ENCODE measurements at regions not wholly inside any gene's neighbourhood (a gene's known extent, or its start where the extent isn't known, plus 50 kb on each side); places are given as distances from the start of the nearest gene placed in this dataset.

- intact Hi-C loops (cut with DNase I): no loop called here
- TF ChIP-seq, protein P1, sequence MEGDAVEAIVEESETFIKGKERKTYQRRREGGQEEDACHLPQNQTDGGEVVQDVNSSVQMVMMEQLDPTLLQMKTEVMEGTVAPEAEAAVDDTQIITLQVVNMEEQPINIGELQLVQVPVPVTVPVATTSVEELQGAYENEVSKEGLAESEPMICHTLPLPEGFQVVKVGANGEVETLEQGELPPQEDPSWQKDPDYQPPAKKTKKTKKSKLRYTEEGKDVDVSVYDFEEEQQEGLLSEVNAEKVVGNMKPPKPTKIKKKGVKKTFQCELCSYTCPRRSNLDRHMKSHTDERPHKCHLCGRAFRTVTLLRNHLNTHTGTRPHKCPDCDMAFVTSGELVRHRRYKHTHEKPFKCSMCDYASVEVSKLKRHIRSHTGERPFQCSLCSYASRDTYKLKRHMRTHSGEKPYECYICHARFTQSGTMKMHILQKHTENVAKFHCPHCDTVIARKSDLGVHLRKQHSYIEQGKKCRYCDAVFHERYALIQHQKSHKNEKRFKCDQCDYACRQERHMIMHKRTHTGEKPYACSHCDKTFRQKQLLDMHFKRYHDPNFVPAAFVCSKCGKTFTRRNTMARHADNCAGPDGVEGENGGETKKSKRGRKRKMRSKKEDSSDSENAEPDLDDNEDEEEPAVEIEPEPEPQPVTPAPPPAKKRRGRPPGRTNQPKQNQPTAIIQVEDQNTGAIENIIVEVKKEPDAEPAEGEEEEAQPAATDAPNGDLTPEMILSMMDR (IDR thresholded peaks at IDR 0.05): no peak
- Histone ChIP-seq H3K9ac (ENCODE audit: low read depth in 2 of 2, low read length in 2 of 2) (no peak overlapping the region), H3K27me3 (no peaks in the 10 kb centered on the region), H3K9me3 (no peaks in the 10 kb centered on the region), H3K4me1 (no peaks in the 10 kb centered on the region), H3K27ac (no peak overlapping the region), H3K36me3 (no peaks in the 10 kb centered on the region), H3K4me3 (no peak overlapping the region)
- no peak for DNase-seq
Observed at GRCh38 chr5:2169430-2169808, 286.7 kb upstream of the IRX4 start.

- Histone ChIP-seq H3K4me1 (no peaks in the 10 kb centered on the region), H3K9ac (ENCODE audit: low read depth in 2 of 2, low read length in 2 of 2) (no peak overlapping the region), H3K27ac (no peak overlapping the region), H3K36me3 (no peaks in the 10 kb centered on the region), H3K9me3 (no peaks in the 10 kb centered on the region), H3K4me3 (no peak overlapping the region), H3K27me3 (no peaks in the 10 kb centered on the region)
- TF ChIP-seq, protein P1 (IDR thresholded peaks at IDR 0.05): no peak
- intact Hi-C loops (cut with DNase I): no loop called here
- no peak for DNase-seq
Observed at GRCh38 chr5:2168601-2169429, 286.1 kb upstream of the IRX4 start.

- TF ChIP-seq, protein P1 (IDR thresholded peaks at IDR 0.05): no peak
- no peak overlapping the region for H3K9ac ChIP-seq (ENCODE audit: low read depth in 2 of 2, low read length in 2 of 2)
- H3K9me3 ChIP-seq: no peaks in the 10 kb centered on the region
- no peaks in the 10 kb centered on the region for H3K4me1 ChIP-seq
- H3K4me3 ChIP-seq: no peak overlapping the region
- H3K27ac ChIP-seq: no peak overlapping the region
- intact Hi-C loops (cut with DNase I): no loop called here
- no peaks in the 10 kb centered on the region for H3K36me3 ChIP-seq
- no peaks in the 10 kb centered on the region for H3K27me3 ChIP-seq
- no peak for DNase-seq
Observed at GRCh38 chr5:2167671-2168070, 284.9 kb upstream of the IRX4 start.

- TF ChIP-seq, protein P1 (IDR thresholded peaks at IDR 0.05): no peak
- Histone ChIP-seq H3K27me3 (no peaks in the 10 kb centered on the region), H3K9me3 (no peaks in the 10 kb centered on the region), H3K36me3 (no peaks in the 10 kb centered on the region), H3K27ac (no peak overlapping the region), H3K4me3 (no peak overlapping the region), H3K4me1 (no peaks in the 10 kb centered on the region), H3K9ac (ENCODE audit: low read depth in 2 of 2, low read length in 2 of 2) (no peak overlapping the region)
- no peak for DNase-seq
- intact Hi-C loops (cut with DNase I): no loop called here
Observed at GRCh38 chr5:2166979-2167377, 284.3 kb upstream of the IRX4 start.

- H3K27ac ChIP-seq: no peak overlapping the region
- H3K27me3 ChIP-seq: no peaks in the 10 kb centered on the region
- no peaks in the 10 kb centered on the region for H3K36me3 ChIP-seq
- no peak overlapping the region for H3K4me3 ChIP-seq
- no peaks in the 10 kb centered on the region for H3K4me1 ChIP-seq
- TF ChIP-seq, protein P1 (IDR thresholded peaks at IDR 0.05): no peak
- H3K9ac ChIP-seq (ENCODE audit: low read depth in 2 of 2, low read length in 2 of 2): no peak overlapping the region
- no peak for DNase-seq
- no peaks in the 10 kb centered on the region for H3K9me3 ChIP-seq
- intact Hi-C loops (cut with DNase I): no loop called here
Observed at GRCh38 chr5:2166306-2166978, 283.7 kb upstream of the IRX4 start.

All from colonic mucosa (tissue), 4 donors.